Esophagus squamous epithelium (tissue), 4 donors: ENCODE measurements at regions not wholly inside any gene's neighbourhood (a gene's known extent, or its start where the extent isn't known, plus 50 kb on each side); places are given as distances from the start of the nearest gene placed in this dataset.

ENCODE experiments used
- POLR2A ChIP-seq, 4 donors: fragments of 450-650 bp; IDR thresholded peaks; one replicate each; pipeline ENCODE4 v1.6.1; 2017; ENCODE audit warnings: antibody characterized with exemption in 4 of 4, mild to moderate bottlenecking in 4 of 4, moderate library complexity in 3 of 4
- TF ChIP-seq, protein P1 (sequence below), 6 experiments: fragments of 450-650 bp in 4 of 6; fragments of 200-600 bp in 2 of 6; sonication (generic) in 2 of 6; IDR thresholded peaks; one replicate each; pipeline ENCODE4 v1.5.1; 2016 to 2019; ENCODE audit warnings: antibody characterized with exemption in 6 of 6, mild to moderate bottlenecking in 4 of 6, moderate library complexity in 4 of 6

DNA sequence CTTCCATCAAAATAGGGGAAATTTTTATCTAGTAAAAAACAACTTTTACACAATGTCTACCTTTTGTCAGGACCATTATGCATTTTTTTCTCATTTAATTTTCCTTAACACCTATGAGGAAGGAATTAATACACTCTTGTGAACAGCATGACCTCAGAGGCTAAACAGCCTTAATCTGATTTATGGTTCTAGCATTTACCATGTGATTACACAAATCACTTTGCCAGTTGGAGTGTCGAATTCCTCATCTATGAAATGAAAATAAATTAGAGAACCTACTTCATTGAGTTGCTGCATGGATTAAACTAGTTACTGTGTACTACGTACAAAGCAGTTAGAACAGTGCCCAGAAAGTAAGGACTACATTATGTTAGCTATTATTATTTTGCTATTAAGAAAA is 187.7 kb upstream of the MPDZ start:
- TF ChIP-seq, protein P1, sequence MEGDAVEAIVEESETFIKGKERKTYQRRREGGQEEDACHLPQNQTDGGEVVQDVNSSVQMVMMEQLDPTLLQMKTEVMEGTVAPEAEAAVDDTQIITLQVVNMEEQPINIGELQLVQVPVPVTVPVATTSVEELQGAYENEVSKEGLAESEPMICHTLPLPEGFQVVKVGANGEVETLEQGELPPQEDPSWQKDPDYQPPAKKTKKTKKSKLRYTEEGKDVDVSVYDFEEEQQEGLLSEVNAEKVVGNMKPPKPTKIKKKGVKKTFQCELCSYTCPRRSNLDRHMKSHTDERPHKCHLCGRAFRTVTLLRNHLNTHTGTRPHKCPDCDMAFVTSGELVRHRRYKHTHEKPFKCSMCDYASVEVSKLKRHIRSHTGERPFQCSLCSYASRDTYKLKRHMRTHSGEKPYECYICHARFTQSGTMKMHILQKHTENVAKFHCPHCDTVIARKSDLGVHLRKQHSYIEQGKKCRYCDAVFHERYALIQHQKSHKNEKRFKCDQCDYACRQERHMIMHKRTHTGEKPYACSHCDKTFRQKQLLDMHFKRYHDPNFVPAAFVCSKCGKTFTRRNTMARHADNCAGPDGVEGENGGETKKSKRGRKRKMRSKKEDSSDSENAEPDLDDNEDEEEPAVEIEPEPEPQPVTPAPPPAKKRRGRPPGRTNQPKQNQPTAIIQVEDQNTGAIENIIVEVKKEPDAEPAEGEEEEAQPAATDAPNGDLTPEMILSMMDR (IDR thresholded peaks at IDR 0.05), result no peak
- no peak for TF ChIP-seq POLR2A (IDR thresholded peaks at IDR 0.05)
